Islet precursor cell (in vitro differentiated cells): ENCODE measurements at regions not wholly inside any gene's neighbourhood (a gene's known extent, or its start where the extent isn't known, plus 50 kb on each side); places are given as distances from the start of the nearest gene placed in this dataset.
"Not testable (repeated sequence)": the region's sequence is repeated elsewhere in the genome, so short reads cannot be mapped to it uniquely, and the experiment has no call there.

Experiments
- DNase-seq: peaks from one replicate; pipeline ENCODE4 v3.0.0-alpha.2; 2018

DNA sequence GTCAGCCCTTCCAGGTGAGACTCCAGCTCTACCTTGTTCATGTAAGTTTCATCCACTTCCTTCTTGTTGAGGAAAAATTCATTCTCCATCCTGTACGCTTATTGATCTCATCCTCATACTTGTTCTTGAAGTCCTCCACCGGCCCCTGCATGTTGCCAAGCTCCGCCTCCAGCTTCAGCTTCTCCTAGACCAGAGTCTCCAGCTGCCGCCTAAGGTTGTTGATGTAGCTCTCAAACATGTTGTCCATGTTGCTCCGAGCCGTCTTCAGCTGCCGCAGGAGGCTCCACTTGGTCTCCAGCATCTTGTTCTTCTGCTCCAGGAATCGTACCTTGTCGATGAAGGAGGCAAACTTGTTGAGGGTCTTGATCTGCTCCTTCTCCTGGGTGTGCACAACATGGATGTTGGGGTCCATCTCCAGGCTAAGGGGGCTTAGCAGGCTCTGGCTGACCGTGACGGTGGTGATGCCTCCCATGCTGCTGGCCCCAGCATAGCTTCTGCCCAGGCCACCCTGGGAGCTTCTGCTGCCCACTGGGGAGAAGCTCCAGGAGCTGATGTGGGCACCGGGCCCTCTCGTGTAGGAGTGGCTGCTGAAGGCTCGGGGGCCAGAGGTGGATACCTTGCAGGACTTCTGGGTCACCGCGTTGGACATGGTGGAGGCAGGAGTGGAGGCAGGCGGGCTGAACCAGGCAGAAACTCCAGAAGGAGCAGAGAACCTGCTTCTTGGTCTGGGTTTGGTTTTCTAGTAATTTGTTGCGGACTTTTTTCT lies 422.6 kb upstream of the ARPP21 start:
- no peak for DNase-seq

DNA sequence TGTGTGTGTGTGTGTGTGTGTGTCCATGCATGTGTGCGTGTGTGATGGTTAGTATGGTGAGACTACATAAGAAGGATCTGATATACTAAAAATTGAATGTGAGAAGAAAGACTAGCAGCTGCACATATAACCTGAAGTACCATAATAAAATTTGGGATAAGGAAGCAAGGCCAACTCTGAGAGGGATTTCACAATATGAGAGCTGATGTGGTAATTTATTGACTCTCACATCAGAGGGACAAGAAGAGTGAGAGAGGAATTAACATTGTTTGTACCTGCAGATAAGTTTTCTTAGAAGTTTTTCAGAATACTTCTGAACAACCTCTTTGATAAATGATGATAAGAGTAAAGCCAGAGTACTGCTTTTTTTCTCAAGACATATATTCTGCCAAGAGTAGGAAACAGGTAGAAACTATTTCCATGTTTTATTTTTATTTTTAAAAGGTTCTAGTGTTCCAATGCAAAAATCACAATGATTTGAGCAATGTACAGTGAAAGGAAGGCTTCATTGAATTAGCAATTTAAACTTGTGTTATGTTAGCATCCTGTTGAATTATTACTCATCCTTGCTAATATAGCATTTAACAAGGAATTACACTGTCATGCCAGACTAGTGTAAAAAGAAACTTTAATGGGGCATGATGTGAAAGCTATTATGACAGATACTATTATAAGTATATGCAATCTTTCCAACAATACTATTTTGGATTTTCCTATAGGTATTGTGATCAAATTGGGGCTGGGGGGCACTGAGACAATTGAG lies 415.5 kb upstream of the ARPP21 start:
- no peak for DNase-seq

DNA sequence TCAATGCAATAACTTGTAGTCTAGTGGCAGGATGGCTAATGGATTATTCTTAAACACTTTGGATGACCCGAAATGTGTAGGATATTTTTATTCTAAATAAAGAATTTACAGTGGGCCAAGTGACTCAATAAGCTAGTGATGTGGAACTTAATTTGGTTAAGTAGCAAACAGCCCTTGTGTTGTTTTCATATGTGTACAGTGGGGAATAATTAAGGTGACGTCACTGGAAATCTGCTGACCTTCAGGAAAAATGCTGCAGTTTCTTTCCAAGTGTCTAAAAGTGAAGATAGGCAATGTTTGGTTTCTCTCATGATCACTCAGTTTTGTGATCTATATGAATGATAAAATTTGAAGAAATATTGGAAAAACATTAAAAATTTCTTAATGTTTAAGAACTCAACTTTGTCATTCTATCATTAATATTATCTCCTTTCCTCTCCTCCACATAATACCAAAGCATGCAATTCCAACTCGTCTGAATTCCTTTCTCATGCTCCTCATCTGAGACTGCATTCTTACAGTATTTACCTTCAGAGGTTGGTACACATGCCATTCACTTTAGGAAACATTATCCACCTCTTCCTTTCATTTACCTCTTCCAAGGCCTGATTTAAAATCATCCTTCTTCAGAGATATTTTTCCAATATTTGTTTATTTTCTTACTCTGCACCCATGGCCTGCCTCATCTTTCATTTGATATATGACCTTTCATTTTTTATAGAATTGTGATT lies 414.6 kb upstream of the ARPP21 start:
- DNase-seq, result no peak

DNA sequence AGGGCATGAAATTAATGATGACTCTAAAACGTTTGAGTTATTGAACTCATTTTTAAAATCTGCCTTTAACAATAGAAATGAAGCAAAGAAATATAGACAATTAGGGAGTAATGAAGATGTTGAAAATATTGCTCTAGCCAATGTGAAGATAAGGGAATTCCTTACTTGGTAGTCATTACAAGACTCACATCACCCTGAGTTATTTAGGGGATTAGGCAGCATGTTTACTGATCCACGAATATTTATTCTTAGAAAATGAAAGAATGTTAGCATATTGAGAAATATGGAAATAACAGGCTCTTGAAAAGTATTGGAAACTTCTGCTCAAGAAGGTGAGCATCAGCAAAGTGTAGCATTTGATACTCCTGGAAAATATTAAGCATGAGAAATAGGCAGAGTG lies 398.1 kb upstream of the ARPP21 start:
- DNase-seq, result no peak

DNA sequence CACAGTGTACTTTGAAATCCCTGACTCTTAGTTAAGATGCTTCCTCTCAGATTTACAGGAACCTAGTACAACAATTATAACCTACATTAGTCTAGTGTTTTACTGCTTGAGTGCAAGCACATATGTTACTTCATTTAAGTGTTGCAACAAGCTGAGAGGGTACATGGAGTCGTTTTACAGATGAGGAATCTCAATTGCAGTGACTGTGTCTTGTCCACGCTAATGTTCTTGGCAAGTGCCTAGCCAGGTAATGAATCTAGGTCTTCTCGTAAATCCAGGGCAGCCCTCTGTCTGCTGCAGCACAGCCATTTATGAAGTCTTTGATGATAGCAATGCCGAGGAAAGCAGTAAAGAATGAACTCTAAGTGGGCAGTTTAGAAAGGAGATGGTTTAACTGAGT lies 384.4 kb upstream of the ARPP21 start:
- DNase-seq, result peak; percentile 87

DNA sequence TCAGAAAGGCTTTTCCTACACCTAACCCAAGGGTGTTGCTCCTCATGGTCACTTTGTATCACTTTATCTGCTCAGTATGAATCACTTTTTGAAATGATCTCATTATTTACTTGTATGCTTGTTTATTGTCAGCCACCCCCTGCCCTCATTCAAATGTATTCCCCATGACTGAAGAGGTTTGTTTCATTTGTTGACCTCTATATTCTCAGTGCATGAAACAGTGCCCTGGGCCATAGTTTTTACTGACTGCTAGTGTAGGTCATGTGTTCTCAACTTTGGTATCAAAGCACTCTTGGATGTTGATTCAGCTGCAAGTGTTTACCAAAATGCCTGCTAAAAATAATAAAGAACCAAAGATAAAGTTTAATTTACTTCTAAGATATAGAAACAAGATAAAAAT lies 381.7 kb upstream of the ARPP21 start:
- no peak for DNase-seq

DNA sequence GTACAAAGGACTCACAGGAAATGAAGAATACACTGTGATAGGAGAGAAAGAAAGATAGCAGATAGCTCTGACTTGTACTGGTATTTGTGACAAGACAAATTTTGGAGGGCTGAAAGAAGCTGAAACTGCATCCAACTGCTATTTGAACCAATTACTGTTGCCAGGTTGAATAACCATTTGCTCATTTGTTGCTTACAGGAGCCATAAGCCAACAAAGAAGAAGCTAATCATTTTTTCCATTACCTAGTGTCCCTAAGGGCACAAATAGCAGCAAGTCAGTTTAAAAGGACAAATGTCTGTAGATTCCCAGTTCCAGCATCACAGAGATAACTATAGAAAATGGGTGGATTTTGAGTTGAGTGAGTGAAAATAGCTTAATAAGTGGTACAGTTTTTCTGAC lies 376.9 kb upstream of the ARPP21 start:
- DNase-seq, result no peak

DNA sequence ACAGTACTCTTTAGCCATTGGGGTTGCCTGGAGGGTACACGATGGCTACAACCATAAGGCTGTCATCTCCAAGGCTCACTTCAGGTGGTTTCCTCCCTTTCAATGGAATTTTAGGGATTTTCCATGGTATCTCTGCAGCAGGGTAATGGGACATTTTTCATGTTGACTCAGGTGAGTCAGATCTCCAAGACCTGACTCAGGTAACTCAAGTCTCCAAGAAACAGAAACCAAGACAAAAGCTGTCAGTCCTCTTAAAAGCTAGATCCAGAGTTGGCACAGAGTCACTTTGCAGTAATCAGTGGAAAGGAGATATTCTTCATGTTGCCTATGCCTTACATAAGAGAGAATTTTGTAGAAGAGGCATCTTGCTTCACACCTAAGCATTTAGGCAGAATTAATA lies 375.8 kb upstream of the ARPP21 start:
- DNase-seq, result no peak

DNA sequence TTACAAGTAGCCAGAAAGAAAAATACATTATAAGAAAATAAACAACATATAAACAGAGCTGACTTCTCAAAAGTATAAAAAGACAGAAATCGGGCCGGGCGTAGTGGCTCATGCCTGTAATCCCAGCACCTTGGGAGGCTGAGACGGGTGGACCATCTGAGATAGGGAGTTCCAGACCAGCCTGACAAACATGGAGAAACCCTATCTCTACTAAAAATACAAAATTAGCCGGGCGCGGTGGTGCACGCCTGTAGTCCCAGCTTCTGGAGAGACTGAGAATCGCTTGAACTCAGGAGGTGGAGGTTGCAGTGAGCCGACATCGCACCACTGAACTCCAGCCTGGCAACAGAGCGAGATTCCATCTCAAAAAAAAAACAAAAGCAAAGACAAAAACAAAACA lies 373.3 kb upstream of the ARPP21 start:
- DNase-seq, result not testable (repeated sequence)

DNA sequence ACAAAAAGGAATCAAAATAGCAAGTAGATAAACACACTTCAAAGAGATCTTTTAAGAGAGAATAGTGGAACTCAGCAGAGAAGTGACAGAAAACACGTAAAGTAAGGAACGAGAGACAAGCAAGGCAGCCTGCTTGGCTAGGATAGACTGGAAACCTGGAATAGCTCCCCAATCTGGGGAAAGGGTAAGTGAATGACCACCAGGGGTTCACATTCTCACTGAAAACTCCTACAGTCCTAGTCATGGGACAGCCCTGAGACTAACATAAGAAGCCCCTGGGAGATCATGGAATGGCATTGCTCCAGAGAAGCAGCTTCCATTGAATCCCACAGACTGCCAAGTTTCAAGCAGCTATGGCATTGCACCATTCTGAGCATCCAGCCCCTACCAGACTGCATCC lies 363.6 kb upstream of the ARPP21 start:
- no peak for DNase-seq

DNA sequence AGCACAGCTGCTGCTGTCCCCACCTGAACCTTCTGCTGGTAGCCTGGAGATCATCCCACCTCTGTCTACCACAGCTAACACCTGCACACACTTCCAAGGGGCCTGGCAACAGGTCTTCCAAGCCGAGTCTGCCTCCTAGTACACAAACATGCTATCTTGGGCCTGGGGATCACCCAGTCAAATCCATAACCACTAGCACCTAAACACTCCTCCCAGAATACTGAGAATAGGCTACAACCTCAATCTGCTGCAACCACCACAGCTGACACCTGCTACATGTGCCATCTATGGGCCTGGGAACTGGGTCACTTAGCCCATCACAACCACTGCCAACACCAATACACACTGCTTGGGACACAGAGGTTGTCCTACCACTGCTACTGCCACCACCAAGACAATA lies 362.8 kb upstream of the ARPP21 start:
- DNase-seq, result no peak

DNA sequence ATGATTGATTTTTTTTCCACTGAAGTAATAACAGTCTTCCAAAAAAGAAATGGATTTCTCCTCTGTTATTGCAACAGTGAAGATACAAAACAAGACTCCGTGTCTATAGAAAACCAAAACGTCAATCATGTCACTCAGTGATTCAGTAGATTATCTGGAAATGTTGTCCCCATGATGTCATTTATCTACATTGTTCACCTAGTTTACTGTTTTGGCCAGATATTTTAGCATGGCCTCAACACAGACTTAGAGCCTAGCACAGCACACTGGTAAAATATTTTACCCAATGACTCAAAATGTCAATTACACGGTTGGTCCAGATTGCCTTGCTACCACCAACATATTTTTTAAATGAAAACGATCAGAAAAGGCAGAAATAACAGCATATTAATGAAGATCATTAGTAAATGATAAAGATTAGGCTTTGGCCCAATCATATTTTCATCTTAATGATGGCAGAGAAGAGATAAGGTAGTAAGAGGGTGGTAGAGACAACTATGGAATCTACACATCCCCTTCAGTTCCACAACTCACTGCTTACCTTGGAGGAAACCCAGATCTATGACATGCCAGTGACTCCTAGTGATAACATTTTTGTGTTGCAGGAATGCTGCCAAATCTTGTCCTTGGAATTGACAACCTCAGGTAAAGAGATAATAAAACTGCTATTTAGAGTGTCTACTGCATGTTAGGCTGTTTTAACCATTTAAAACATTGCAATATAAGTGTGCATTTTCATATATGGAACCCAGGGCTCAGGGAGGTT lies 347.7 kb upstream of the ARPP21 start:
- no peak for DNase-seq

DNA sequence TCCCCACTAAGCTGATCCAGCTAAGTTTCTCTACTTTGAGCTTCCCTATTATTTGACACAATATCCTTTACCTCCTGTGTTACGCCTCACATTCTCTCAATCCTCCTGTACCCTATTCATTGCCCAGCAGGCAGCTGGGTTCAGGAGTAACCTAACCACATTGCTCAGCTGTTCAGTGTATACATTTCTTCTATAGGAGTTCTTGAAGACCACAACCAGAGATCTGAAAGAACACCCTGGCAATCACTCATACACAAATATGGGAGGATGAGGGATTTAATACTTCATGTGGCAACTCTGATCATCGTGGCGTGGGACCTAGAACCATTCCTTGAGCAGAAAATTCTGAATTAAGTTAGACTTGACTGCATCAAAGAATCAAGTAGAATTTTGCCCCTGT lies 346.8 kb upstream of the ARPP21 start:
- no peak for DNase-seq

DNA sequence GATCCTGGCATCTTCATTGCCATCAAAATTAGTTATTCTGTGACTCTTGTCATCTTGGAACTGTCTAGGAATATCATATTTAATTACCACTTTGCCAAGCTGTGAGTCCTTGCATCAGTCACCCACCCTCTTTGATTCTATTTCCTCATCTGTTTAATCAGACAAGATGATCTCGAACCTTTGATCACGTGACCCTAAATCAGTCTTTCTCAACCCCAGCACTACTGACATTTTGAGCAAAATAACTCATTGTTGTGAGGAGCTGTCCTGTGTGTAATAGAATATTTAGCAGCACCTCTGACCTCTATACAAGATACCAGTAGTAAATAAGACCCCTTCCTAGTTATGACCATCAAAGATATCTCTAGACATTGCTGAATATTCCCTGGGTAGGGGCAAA lies 343.4 kb upstream of the ARPP21 start:
- no peak for DNase-seq

DNA sequence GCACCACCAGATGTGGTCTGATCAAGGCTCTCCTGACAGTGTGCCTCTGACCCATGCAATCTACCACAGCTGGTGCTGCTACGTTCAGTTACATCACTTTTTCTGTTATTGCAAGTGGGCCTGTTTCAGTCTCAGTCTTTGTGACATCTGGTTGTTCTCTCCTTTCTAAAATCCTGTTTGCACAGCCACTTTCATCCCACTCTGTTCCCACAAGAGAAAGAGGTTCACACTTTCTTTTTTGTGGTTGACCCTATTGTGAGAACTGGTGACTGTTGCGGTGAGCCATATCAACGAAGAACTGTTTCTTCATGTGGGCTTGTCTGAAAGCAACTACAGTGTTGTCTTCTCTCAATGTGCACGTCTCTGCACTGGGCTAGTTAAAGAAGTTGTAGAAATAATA lies 342.8 kb upstream of the ARPP21 start:
- no peak for DNase-seq

DNA sequence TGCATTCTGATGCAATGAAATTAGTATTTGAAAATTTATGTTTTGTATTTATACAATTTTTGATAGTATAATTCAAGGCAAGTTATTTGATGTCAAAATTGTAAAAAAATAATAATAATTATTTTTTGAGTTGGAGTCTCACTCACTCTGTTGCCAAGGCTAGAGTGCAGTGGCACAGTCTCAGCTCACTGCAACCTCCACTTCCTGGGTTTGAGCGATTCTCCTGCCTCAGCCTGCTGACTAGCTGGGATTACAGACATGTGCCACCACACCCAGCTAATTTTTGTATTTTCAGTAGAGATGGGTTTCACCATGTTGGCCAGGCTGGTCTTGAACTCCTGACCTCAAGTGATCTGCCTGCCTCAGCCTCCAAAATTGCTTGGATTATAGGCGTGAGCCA lies 342.4 kb upstream of the ARPP21 start:
- DNase-seq, result not testable (repeated sequence)

DNA sequence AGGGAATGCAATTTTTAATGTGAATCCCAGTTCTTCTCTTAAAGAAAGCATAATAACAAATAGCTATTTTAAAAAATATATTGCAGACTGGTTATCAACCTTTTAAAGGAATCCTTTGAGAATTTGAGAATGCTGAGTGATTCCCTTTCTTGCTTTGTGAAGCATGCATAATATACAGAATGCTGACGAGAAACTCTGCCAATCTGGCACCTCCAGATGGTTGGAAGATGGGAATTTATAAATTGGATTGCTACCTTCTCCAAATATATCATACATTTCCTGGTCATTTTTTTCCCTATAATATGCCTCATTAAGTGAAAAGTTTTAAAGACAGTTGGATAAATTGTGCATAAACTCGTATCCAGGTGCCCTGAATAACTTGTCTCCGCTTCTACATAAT lies 333.9 kb upstream of the ARPP21 start:
- no peak for DNase-seq

DNA sequence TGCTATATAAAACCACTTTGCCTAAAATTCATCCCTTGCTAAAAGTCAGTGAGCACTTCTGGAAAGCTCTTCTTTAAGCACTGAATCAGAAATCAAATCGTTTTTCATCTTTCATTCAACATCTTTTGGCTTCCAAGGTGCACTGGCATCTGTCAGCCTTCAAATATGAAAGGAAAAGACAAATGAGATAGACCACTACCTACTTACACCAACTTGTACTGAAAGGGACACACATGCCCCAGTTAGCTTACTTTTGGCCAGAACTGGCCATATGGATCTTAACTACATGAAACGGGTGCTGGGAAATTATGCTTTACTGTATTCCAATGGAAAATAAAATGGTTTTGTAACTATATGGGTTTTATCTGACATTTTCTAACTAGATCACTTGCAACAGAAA lies 332.0 kb upstream of the ARPP21 start:
- no peak for DNase-seq

DNA sequence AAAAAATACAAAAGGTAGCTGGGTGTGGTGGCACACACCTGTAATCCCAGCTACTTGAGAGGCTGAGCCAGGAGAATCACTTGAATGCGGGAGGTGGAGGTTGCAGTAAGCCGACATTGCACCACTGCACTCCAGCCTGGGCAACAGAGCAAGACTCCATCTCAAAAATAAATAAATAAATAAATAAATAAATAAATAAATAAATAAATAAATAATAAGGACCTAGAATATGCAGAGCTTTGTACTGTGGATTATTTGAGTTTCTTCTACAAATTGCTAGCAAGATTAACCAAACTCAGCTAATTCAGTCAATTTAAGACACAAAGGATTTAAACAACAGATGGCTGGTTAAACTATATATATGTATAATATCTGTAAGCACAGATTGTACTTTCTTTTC lies 322.5 kb upstream of the ARPP21 start:
- DNase-seq, result not testable (repeated sequence)

DNA sequence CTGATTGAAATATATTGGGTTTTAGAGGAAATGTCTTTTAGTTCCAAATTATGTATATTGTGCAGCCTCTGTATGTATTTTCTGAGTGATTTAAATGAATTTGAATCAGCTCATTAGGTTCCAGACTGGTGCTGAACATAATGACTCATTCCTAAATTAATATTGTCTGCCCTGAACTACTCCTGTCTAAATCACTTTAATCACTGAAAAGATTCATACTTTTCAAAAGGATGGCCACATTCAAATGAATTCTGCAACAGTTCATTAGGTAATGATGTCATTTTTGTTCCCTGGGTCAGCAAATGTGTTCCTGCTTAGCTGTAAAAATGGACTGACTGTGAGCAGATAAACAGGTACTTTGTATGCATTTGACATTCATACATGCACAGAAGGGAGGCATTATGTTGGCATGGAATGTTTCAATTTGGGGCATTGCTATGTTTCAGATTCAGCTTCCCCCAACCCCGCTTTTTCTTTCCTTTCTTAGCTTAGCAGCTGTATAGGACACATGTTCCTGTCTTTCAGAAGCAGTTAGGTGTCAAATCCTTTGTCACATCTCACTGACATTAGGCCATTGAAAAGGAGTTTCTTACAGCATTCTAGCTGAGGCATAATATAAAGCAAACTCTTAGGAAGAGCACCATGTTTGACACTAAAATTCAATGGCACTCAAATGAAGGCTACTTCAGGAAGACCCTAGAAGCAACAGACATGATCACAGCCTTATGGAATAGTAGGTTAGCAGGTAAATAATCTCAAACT lies 318.5 kb upstream of the ARPP21 start:
- DNase-seq, result no peak

DNA sequence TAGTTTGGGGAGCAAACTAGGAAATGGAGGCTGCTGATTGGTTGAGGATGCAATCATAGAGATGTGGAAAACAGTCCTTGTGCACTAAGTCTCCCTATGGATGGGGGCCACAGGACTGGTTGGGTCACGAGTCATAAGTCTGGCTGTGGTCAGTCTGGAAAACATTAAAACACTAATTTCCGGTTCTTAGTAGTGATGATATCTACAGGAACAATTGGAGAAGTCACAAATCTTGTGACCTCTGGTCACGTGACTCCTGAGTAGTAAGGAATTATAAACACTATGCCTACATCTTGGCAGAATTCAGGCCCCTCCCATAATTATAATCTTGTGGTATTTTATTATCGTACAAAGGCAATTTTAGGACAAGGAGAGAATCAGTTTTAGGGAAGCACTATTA lies 317.3 kb upstream of the ARPP21 start:
- peak; percentile 75 for DNase-seq

DNA sequence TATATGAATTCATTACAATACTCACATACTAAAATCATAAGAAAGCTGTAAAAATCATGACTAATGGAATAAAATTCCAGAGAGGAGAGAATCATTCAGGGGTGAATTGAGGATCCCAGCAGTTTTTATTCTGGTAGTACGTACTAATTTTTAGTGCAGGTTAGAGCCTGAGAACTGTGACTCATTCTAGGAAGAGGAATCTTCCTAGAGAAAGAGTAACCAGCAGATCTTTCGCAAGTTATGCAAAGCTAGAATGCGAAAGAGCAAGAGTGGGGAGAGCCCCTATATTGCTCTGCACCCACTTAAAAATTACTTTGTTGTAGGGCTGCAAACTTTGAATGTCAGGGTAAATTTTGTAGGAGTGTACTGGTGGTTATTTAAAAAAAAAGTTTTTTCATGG lies 303.6 kb upstream of the ARPP21 start:
- no peak for DNase-seq
